ENCODE measurements at regions not wholly inside any gene's neighbourhood (a gene's known extent, or its start where the extent isn't known, plus 50 kb on each side); places are given as distances from the start of the nearest gene placed in this dataset.
"Not testable (repeated sequence)": the region's sequence is repeated elsewhere in the genome, so short reads cannot be mapped to it uniquely, and the experiment has no call there.

GRCh38 chrX:84851183-84851582 is 152.5 kb upstream of the APOOL start:
- DNase-seq; intact Hi-C loops (cut with DNase I): not testable (repeated sequence)

GRCh38 chrX:84856791-84857190 is 146.9 kb upstream of the APOOL start:
- DNase-seq; intact Hi-C loops (cut with DNase I): not testable (repeated sequence)

- intact Hi-C loops (cut with DNase I); DNase-seq: not testable (repeated sequence)
These were observed 144.9 kb upstream of the APOOL start for GRCh38 chrX:84858771-84859170.

GRCh38 chrX:84865113-84865512 is 138.6 kb upstream of the APOOL start:
- intact Hi-C loops (cut with DNase I): no loop called here
- no peak for DNase-seq

GRCh38 chrX:84870281-84870680 is 133.4 kb upstream of the APOOL start:
- intact Hi-C loops (cut with DNase I): not testable (repeated sequence)

GRCh38 chrX:84872160-84872771 is 131.4 kb upstream of the APOOL start:
- intact Hi-C loops (cut with DNase I); DNase-seq: not testable (repeated sequence)

More at GRCh38 chrX:84870281-84870680, 133.4 kb upstream of the APOOL start:
- not testable (repeated sequence) for DNase-seq

GRCh38 chrX:84873176-84873575 is 130.5 kb upstream of the APOOL start:
- intact Hi-C loops (cut with DNase I): no loop called here
- peak in 1 of 42 donors; percentile 0 for DNase-seq

GRCh38 chrX:84876876-84877275 is 126.8 kb upstream of the APOOL start:
- DNase-seq: no peak
- intact Hi-C loops (cut with DNase I): no loop called here

- no peak for DNase-seq
- intact Hi-C loops (cut with DNase I): no loop called here
These were observed 109.8 kb upstream of the APOOL start for GRCh38 chrX:84893897-84894296.

GRCh38 chrX:84907324-84907968 is 96.2 kb upstream of the APOOL start:
- intact Hi-C loops (cut with DNase I): no loop called here
- no peak for DNase-seq

GRCh38 chrX:84909151-84909550 is 94.5 kb upstream of the APOOL start:
- intact Hi-C loops (cut with DNase I): no loop called here
- DNase-seq: no peak

GRCh38 chrX:84924624-84925023 is 79.1 kb upstream of the APOOL start:
- intact Hi-C loops (cut with DNase I): no loop called here
- no peak for DNase-seq

- intact Hi-C loops (cut with DNase I): no loop called here
- DNase-seq: no peak
These were observed 70.9 kb upstream of the APOOL start for GRCh38 chrX:84932814-84933213.

GRCh38 chrX:84933956-84934556 is 69.6 kb upstream of the APOOL start:
- DNase-seq: no peak
- intact Hi-C loops (cut with DNase I): no loop called here
